HL-60 (cell line): ENCODE measurements at regions not wholly inside any gene's neighbourhood (a gene's known extent, or its start where the extent isn't known, plus 50 kb on each side); places are given as distances from the start of the nearest gene placed in this dataset.

Experiments
- DNase-seq, 2 experiments: peaks; one replicate each; pipeline ENCODE4 v3.0.0-alpha.2; 2010 to 2020; ENCODE audit warnings: low read depth in 1 of 2, low spot score in 1 of 2
- H3K27ac ChIP-seq: fragments of 250-450 bp; sonication (Bioruptor Pico); replicated peaks from 2 replicates; pipeline ENCODE4 v1.5.1; 2020; ENCODE audit warnings: mild to moderate bottlenecking, moderate library complexity
- H3K27me3 ChIP-seq: fragments of 250-450 bp; sonication (Bioruptor Pico); 2 replicates; pipeline ENCODE4 v1.5.1; 2021; ENCODE audit warnings: mild to moderate bottlenecking, moderate library complexity; ENCODE audit not compliant: insufficient read depth, poor library complexity, severe bottlenecking
- H3K4me3 ChIP-seq: replicated peaks from 2 replicates; pipeline ENCODE4 v1.5.1; 2011; ENCODE audit warnings: mild to moderate bottlenecking, control low read depth, low read length; ENCODE audit not compliant: insufficient read depth
- GABPA ChIP-seq: IDR thresholded peaks from 2 replicates; pipeline ENCODE4 v1.6.1; 2012; ENCODE audit warnings: low read depth
- POLR2AphosphoS5 ChIP-seq: IDR thresholded peaks from 2 replicates; pipeline ENCODE4 v1.6.1; 2012; ENCODE audit warnings: low read depth
- REST ChIP-seq: IDR thresholded peaks from 2 replicates; pipeline ENCODE4 v1.6.1; 2012; ENCODE audit warnings: low read depth; ENCODE audit not compliant: insufficient replicate concordance
- SPI1 ChIP-seq: IDR thresholded peaks from 2 replicates; pipeline ENCODE4 v1.6.1; 2012; ENCODE audit warnings: low read depth, mild to moderate bottlenecking, borderline replicate concordance
- TF ChIP-seq, protein P1 (sequence below): IDR thresholded peaks from one replicate; pipeline ENCODE4 v1.5.1; 2011; ENCODE audit warnings: low read length, control low read depth, inconsistent platforms; ENCODE audit not compliant: insufficient read depth

DNA sequence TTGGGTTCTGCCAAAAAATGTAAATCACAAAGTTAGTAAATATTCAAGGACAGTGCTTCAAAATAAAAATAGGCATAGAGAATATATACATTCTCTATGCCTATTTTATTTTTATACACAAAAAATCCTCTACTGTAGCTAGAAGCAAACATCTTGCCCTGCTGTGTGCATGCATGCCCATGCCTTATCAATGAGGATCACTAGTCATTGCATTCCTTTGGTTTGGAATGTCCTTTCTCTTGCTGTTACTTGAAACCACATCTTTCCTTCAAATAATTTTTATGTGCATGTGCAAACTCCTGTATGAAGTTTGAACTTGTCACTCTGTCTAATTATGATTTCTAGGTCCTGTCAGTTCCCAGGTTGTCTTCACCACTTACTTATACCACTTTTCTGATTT is 278.9 kb upstream of the IZUMO3 start:
- Histone ChIP-seq H3K27ac (no peak overlapping the region), H3K27me3 (no peaks in the 10 kb centered on the region), H3K4me3 (no peak overlapping the region)
- no peak for DNase-seq
- TF ChIP-seq, protein P1, sequence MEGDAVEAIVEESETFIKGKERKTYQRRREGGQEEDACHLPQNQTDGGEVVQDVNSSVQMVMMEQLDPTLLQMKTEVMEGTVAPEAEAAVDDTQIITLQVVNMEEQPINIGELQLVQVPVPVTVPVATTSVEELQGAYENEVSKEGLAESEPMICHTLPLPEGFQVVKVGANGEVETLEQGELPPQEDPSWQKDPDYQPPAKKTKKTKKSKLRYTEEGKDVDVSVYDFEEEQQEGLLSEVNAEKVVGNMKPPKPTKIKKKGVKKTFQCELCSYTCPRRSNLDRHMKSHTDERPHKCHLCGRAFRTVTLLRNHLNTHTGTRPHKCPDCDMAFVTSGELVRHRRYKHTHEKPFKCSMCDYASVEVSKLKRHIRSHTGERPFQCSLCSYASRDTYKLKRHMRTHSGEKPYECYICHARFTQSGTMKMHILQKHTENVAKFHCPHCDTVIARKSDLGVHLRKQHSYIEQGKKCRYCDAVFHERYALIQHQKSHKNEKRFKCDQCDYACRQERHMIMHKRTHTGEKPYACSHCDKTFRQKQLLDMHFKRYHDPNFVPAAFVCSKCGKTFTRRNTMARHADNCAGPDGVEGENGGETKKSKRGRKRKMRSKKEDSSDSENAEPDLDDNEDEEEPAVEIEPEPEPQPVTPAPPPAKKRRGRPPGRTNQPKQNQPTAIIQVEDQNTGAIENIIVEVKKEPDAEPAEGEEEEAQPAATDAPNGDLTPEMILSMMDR = no peak
- TF ChIP-seq REST (no peak), POLR2AphosphoS5 (no peak), SPI1 (no peak), GABPA (no peak)

DNA sequence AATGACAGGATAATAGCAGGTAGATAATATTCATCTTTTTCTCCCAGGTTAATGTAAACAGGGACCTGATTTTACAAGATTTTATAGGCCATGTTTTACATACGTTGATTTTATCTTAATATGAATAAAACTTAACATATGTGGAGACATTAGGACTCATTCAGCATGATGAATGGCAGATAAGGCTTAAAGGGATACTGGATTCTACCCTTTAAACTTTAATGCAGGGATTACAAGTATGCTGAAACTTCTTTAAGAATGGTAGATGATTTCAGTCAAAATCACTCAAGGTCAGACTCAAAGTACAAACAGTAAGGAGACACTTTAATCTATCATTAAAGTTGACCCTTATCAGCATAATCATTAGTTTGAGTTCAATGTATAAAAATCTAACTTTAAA is 274.5 kb upstream of the IZUMO3 start:
- DNase-seq = no peak
- no peaks in the 10 kb centered on the region for H3K27me3 ChIP-seq
- H3K27ac ChIP-seq = no peak overlapping the region
- H3K4me3 ChIP-seq = no peak overlapping the region
- no peak for TF ChIP-seq REST
- TF ChIP-seq GABPA = no peak
- no peak for TF ChIP-seq SPI1
- TF ChIP-seq, protein P1 = no peak
- no peak for TF ChIP-seq POLR2AphosphoS5

- H3K27me3 ChIP-seq = no peaks in the 10 kb centered on the region
- H3K27ac ChIP-seq = no peak overlapping the region
- peak; percentile 90 for TF ChIP-seq SPI1
- no peak for TF ChIP-seq POLR2AphosphoS5
- no peak for TF ChIP-seq GABPA
- TF ChIP-seq REST = no peak
- peak in 1 of 2 experiments; percentile 0 for DNase-seq
- H3K4me3 ChIP-seq = no peak overlapping the region
Observed at GRCh38 chr9:24817756-24818155, 272.1 kb upstream of the IZUMO3 start.
